Activated CD4-positive, alpha-beta T cell treated with anti-CD3 and anti-CD28 coated beads, Interleukin-2, amount 10 ng/mL, durations not matched to agents 7 days and 5 days (primary cell): ENCODE measurements at regions not wholly inside any gene's neighbourhood (a gene's known extent, or its start where the extent isn't known, plus 50 kb on each side); places are given as distances from the start of the nearest gene placed in this dataset.

Experiments
- CTCF ChIA-PET: fragments of 350-600 bp; sonication (Branson Sonifier 250); formaldehyde crosslinking; loops from one replicate; lab custom pipeline; 2021; ENCODE audit warnings: antibody characterized with exemption; lab: Charles Lee
- POLR2A ChIA-PET: fragments of 350-600 bp; sonication (Branson Sonifier 250); formaldehyde crosslinking; loops from one replicate; lab custom pipeline; 2021; ENCODE audit warnings: antibody characterized with exemption; lab: Charles Lee
- DNase-seq: peaks from one replicate; pipeline ENCODE4 v3.0.0-alpha.2; 2020
- H3K27ac Mint-ChIP-seq: one replicate; pipeline ENCODE4 v1.8.0; 2021; ENCODE audit warnings: mild to moderate bottlenecking, moderate library complexity, mixed read lengths
- H3K27me3 Mint-ChIP-seq: one replicate; pipeline ENCODE4 v1.8.0; 2021; ENCODE audit warnings: mixed read lengths
- H3K36me3 Mint-ChIP-seq: one replicate; pipeline ENCODE4 v1.8.0; 2021; ENCODE audit warnings: low read depth, mixed read lengths
- H3K4me1 Mint-ChIP-seq: one replicate; pipeline ENCODE4 v1.8.0; 2021; ENCODE audit warnings: mixed read lengths
- H3K4me3 Mint-ChIP-seq: one replicate; pipeline ENCODE4 v1.8.0; 2021; ENCODE audit warnings: mild to moderate bottlenecking, moderate library complexity, mixed read lengths
- H3K9me3 Mint-ChIP-seq: one replicate; pipeline ENCODE4 v1.8.0; 2021; ENCODE audit warnings: mixed read lengths

DNA sequence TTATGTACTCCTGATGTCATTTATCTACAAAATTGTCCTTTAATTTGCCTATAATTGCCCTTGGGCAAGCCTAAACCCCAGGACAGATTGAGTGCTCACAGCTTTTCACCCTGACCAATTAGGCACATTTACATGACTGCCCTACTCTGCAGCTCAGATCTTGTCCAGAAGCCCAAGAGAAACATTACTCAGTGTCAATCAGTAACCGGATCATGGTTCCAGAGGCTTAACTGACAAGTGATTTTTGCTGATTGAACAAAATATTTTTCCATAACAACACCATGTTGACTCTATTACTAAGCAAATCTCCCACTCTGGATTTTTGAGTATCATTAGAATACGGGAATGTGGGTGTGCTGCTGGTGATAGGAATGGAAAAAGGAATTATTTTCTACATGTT, 465.4 kb upstream of the TNP1 start:
- H3K4me3 Mint-ChIP-seq: no peak overlapping the region
- DNase-seq: no peak
- no peaks in the 10 kb centered on the region for H3K27me3 Mint-ChIP-seq
- no peaks in the 10 kb centered on the region for H3K36me3 Mint-ChIP-seq
- H3K4me1 Mint-ChIP-seq: no peaks in the 10 kb centered on the region
- POLR2A ChIA-PET: no interaction called here
- peaks cover 4% of the 10 kb centered on the region for H3K9me3 Mint-ChIP-seq
- no peak overlapping the region for H3K27ac Mint-ChIP-seq
- CTCF ChIA-PET: no interaction called here

DNA sequence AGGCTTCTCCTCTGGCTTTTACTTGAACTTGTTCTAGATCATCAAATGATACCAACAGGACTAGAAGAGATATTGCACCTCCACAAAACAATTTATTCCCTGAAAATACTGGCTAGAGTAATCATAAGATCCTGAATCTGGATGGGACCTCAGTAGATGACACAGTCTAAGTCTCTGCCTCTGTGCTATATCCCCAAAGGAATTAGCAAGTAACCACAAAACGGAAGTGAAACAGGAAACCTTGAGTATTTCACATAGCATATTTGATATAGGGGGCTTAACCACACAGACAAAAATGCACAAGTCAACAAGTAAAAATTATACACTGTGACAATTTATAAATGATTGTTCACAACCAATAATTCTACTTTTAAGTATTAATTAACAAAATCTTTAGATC, 456.9 kb upstream of the TNP1 start:
- ChIA-PET POLR2A (no interaction called here), CTCF (no interaction called here)
- Mint-ChIP-seq H3K4me3 (no peak overlapping the region), H3K4me1 (peaks cover 12% of the 10 kb centered on the region), H3K36me3 (no peaks in the 10 kb centered on the region), H3K9me3 (no peaks in the 10 kb centered on the region), H3K27ac (no peak overlapping the region), H3K27me3 (no peaks in the 10 kb centered on the region)
- no peak for DNase-seq

DNA sequence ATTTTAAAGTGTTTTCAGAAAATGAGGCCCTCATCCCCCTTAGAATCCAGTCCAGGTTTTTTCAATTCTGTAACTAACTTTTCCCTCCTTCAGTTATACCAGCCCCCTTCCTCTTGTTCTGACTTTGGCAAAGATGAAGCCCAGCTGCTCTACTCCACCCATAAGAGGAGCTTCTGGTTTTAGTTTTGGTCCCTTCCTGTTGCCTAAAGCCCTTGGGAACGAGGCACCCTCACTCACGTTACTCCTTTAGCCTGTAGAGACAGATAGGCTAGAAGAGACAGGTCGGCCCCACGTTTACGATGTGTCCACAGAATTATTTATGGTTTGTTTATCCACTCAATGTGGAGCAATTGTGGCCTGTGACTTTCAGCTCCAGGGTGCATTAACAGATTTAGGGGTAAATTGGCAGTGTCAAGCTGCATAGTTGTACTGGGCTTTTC, 454.2 kb upstream of the TNP1 start:
- Mint-ChIP-seq H3K4me1 (peaks cover 12% of the 10 kb centered on the region), H3K27me3 (no peaks in the 10 kb centered on the region), H3K36me3 (no peaks in the 10 kb centered on the region), H3K27ac (no peak overlapping the region), H3K4me3 (no peak overlapping the region), H3K9me3 (no peaks in the 10 kb centered on the region)
- ChIA-PET CTCF (no interaction called here), POLR2A (no interaction called here)
- DNase-seq: no peak

DNA sequence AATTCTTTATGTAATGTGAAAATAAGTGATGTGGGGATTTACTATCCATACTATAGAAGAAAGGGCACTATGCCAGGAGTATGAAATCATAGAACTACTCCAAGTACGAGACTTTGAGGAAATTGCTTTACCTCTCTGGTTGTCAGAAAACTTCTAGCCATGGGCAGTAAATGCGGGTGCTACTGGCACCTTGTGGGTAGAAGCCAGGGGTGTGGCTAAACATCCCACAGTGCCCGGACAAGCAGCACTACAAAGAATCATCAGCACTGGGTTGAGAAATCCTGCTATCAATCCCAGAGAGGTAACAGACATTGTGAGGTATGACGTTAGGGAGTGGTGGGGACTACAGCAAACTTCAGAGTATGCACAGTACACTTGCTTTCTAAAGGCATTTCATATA, 453.5 kb upstream of the TNP1 start:
- no peaks in the 10 kb centered on the region for H3K36me3 Mint-ChIP-seq
- ChIA-PET CTCF (no interaction called here), POLR2A (no interaction called here)
- H3K27me3 Mint-ChIP-seq: no peaks in the 10 kb centered on the region
- no peak overlapping the region for H3K4me3 Mint-ChIP-seq
- peaks cover 12% of the 10 kb centered on the region for H3K4me1 Mint-ChIP-seq
- H3K27ac Mint-ChIP-seq: no peak overlapping the region
- no peaks in the 10 kb centered on the region for H3K9me3 Mint-ChIP-seq
- DNase-seq: no peak

DNA sequence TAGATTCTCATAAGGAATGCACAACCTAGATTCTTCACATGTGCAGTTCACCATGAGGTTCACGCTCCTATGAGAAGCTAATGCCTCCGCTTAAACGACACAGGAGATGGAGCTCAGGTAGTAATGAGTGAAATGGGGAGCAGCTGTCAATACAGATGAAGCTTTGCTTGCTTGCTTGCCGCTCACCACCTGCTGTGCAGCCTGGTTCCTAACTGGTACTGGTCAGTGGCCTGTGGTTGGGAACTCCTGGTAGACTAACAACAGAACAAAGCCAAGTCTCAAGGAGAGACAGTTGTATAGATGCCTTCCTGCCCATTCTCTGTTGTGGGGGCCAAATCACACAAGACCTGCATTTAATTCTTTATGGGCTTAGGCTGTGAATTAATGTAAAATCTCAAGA, 449.2 kb upstream of the TNP1 start:
- no peak overlapping the region for H3K4me3 Mint-ChIP-seq
- H3K27me3 Mint-ChIP-seq: peaks cover 6% of the 10 kb centered on the region
- ChIA-PET CTCF (no interaction called here), POLR2A (no interaction called here)
- H3K27ac Mint-ChIP-seq: no peak overlapping the region
- no peaks in the 10 kb centered on the region for H3K36me3 Mint-ChIP-seq
- H3K9me3 Mint-ChIP-seq: no peaks in the 10 kb centered on the region
- no peak for DNase-seq
- no peaks in the 10 kb centered on the region for H3K4me1 Mint-ChIP-seq

DNA sequence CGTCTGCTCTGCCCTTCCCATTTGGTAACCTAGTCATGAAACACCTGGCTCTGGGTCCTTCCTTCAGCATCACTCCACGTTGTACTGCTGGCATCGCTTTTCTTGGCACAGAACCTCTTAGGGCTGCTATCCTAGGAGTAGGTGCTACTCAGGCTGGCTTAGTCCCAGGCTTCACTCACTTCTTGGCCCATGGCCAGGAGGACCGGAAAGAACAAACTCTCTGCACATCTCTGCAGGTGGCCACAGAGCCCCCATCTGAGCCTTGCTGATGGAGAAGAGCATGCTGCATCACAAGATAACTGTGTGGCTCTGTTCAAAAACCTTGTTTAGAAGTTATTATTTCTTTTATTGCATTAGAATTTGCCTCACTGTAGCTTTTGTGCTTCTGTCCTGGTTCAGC, 447.2 kb upstream of the TNP1 start:
- no peak for DNase-seq
- Mint-ChIP-seq H3K4me3 (no peak overlapping the region), H3K27ac (no peak overlapping the region), H3K27me3 (peaks cover 7% of the 10 kb centered on the region), H3K9me3 (no peaks in the 10 kb centered on the region), H3K4me1 (no peaks in the 10 kb centered on the region), H3K36me3 (no peaks in the 10 kb centered on the region)
- ChIA-PET CTCF (no interaction called here), POLR2A (no interaction called here)

DNA sequence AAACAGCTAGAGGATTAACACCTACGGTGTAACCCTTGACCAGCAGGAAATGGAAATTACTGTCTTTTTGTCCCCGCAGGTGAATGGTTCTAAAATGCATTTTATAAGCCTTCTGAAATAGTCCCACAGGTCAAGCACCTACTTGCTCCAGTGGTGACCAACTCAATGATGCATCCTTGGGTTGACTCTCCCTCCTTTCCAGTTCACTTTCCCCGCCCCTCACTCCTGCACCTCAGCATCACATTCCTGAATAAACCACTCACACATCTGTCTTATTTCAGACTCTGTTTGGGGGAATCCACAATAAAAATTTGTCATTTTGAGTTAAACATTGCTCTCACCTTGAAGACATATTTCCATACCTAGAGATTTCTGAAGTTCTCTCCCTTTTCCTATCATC, 446.0 kb upstream of the TNP1 start:
- Mint-ChIP-seq H3K27me3 (peaks cover 7% of the 10 kb centered on the region), H3K4me1 (no peaks in the 10 kb centered on the region), H3K36me3 (no peaks in the 10 kb centered on the region), H3K4me3 (no peak overlapping the region), H3K27ac (no peak overlapping the region), H3K9me3 (no peaks in the 10 kb centered on the region)
- CTCF ChIA-PET: no interaction called here
- DNase-seq: no peak
- POLR2A ChIA-PET: no interaction called here

DNA sequence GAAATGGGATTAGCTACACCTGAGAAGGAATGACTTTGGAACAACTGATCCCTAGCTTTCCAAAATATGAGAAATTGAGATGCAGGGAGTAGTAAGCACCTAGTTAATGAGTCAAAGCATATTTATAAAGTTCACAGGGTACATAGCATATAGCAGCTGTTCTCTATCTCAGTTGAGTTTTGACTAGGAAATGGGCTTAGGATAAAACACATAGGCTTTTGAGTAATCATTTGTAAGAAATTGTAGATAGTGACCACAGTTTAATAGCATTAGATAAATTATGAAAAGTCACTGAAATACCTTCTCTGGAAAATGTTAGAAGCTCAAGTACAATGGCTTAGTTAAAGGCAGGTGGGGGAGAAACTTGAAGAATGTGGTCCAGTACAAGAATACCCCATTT, 444.7 kb upstream of the TNP1 start:
- DNase-seq: no peak
- H3K4me3 Mint-ChIP-seq: no peak overlapping the region
- H3K9me3 Mint-ChIP-seq: no peaks in the 10 kb centered on the region
- ChIA-PET POLR2A (no interaction called here), CTCF (interaction anchor here (0.6 to 0.9 kb wide), 2 partner anchors 74 to 349 kb away, joined by 3 to 4 read pairs; no protein-coding TSS in a partner anchor)
- no peak overlapping the region for H3K27ac Mint-ChIP-seq
- H3K36me3 Mint-ChIP-seq: no peaks in the 10 kb centered on the region
- peaks cover 7% of the 10 kb centered on the region for H3K27me3 Mint-ChIP-seq
- H3K4me1 Mint-ChIP-seq: no peaks in the 10 kb centered on the region

DNA sequence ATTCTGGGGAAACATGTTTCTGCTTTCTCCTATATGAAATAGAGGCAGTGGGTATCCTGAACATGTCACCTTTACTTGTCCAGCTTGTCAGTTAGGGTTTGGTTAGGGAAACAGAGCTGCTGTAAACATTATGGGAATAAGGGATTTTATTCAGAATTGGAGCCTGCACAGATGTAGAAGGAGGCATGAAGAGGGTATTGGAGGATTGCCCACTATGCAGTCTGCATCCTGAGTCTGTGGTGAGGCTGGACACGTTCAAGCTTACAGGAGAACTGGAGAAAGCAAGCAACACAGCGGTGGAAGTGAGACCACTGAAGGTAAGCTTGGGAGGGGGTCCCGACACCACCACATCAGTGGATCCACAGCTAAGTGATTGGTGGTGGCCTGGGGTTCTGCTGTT, 443.0 kb upstream of the TNP1 start:
- H3K4me3 Mint-ChIP-seq: no peak overlapping the region
- ChIA-PET CTCF (interaction anchor here (1.0 kb wide), 1 partner anchor 17 kb away, joined by 3 read pairs; no protein-coding TSS in a partner anchor), POLR2A (no interaction called here)
- no peaks in the 10 kb centered on the region for H3K9me3 Mint-ChIP-seq
- no peaks in the 10 kb centered on the region for H3K4me1 Mint-ChIP-seq
- H3K36me3 Mint-ChIP-seq: no peaks in the 10 kb centered on the region
- no peak overlapping the region for H3K27ac Mint-ChIP-seq
- H3K27me3 Mint-ChIP-seq: peaks cover 7% of the 10 kb centered on the region
- DNase-seq: no peak

DNA sequence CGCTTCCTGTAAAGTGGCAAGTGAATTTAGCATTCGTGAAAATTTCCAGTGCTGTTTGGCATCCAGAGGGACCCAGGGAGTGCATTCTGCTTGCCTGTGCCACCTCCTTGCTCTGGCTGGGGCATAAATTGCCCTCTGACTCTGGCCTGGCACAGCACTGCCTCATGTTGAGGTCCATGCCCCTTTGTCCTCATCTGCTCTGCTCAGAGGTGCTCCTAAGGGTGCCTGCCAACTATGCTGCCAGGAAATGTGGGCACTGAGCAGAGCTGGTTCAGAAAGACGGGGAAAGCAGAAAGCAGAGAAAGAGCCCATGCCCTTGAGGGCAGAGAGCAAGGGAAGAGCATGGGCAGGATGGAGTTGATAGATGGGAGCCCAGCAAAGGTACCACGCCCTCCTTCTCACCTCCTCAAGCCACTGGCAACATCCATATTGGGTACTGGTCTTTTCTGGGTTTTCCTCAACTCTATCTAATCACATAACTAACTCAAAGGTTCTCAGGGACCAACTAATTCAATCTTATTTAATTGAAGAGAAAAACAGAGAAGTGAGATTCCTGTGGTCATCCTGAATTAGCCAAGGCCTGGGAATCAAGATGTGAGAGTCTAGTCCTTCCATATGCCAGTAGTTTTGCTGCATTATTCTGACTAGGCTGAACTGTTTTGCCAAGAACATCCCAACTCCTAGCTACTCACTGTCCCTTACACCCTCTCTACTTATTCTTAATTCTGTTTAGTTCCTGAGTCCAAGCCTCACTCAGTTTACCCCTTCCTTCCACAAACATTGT, 441.5 kb upstream of the TNP1 start:
- ChIA-PET CTCF (no interaction called here), POLR2A (no interaction called here)
- Mint-ChIP-seq H3K9me3 (peaks cover 5% of the 10 kb centered on the region), H3K4me3 (no peak overlapping the region), H3K36me3 (no peaks in the 10 kb centered on the region), H3K4me1 (no peaks in the 10 kb centered on the region), H3K27ac (no peak overlapping the region), H3K27me3 (peaks cover 5% of the 10 kb centered on the region)
- DNase-seq: no peak

DNA sequence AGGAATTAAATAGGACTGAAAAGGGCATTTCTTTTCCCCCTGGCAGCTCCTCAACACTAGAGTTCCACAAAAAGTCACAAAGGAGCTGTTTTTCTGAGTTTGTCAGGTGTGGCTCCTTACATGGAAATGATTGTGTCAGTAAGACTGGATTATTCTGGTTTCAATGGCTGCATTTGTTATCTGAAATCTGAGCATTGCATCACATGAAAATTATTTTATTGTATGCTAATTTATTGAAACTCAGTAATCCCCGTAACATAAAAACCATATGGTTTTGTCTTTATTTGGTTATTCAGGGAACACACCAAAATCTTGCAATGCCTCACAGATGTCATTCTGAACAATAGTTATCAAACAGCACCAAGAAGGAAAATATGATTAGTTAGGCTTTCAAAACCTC, 439.7 kb upstream of the TNP1 start:
- Mint-ChIP-seq H3K36me3 (no peaks in the 10 kb centered on the region), H3K27ac (no peak overlapping the region), H3K4me1 (no peaks in the 10 kb centered on the region), H3K9me3 (peaks cover 5% of the 10 kb centered on the region), H3K4me3 (no peak overlapping the region), H3K27me3 (peaks cover 4% of the 10 kb centered on the region)
- POLR2A ChIA-PET: no interaction called here
- CTCF ChIA-PET: no interaction called here
- DNase-seq: no peak

DNA sequence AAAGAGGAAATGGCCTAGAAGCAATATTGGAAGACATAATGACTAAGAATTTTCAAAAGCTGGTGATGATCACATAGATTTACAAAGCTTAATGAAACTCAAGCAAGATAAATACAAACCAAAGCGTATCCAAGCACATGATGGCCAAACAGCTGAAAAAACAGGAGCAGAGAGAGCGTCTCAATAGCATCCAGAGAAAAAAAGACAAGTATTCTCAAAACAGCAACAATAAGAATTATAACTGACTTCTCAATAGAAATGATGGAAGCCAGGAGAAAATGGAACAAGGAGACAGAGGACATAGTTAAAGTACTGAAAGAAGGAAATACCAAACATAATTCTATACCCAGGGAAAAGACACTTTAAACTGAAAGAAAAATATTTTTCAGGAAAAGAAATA, 437.2 kb upstream of the TNP1 start:
- ChIA-PET POLR2A (no interaction called here), CTCF (no interaction called here)
- no peak for DNase-seq
- no peaks in the 10 kb centered on the region for H3K36me3 Mint-ChIP-seq
- no peak overlapping the region for H3K4me3 Mint-ChIP-seq
- no peak overlapping the region for H3K27ac Mint-ChIP-seq
- peaks cover 5% of the 10 kb centered on the region for H3K9me3 Mint-ChIP-seq
- H3K27me3 Mint-ChIP-seq: no peaks in the 10 kb centered on the region
- no peaks in the 10 kb centered on the region for H3K4me1 Mint-ChIP-seq

DNA sequence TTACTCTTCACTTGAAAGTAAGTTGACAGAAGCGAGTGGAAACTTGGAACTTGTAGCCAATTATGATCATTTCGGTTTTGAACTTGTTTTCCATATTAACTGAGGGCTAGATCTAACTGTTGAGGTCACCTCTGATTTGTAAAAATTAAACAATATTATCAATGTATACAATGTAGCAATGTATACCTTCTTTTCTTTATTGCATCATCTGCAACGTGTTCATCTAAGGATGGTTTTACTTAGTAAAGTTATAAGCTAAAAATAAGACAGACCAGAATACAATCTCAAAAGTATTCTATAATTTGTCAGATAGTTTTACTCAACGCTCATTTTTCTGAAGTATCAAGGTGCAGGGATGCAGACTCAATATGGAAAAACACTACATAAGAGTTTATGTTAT, 435.0 kb upstream of the TNP1 start:
- Mint-ChIP-seq H3K36me3 (no peaks in the 10 kb centered on the region), H3K4me3 (no peak overlapping the region), H3K9me3 (peaks cover 5% of the 10 kb centered on the region), H3K27ac (no peak overlapping the region), H3K27me3 (no peaks in the 10 kb centered on the region), H3K4me1 (no peaks in the 10 kb centered on the region)
- ChIA-PET CTCF (no interaction called here), POLR2A (no interaction called here)
- no peak for DNase-seq

DNA sequence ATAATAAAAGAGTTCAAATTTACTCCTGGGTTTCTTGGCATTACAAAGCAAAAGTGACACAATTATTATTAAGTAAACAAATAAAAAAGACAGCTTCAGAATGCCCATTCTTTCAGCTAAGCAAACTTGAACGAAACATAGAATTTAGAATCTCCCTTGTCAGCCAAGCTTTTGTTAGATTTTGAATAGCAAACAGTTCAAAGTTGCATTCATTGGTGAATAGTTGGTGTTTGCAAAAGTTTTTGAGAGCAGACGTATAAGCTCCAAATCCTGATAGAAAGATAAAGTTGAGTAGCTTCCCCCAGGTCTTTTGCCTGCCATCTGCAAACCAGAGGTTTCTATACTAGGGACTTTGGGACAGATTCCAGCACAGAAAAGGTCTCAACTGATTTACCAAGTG, 434.3 kb upstream of the TNP1 start:
- ChIA-PET CTCF (no interaction called here), POLR2A (no interaction called here)
- Mint-ChIP-seq H3K27ac (no peak overlapping the region), H3K27me3 (no peaks in the 10 kb centered on the region), H3K36me3 (no peaks in the 10 kb centered on the region), H3K4me3 (no peak overlapping the region), H3K9me3 (peaks cover 5% of the 10 kb centered on the region), H3K4me1 (no peaks in the 10 kb centered on the region)
- DNase-seq: no peak
